Upper lobe of right lung (tissue), 1 donor: ENCODE measurements at regions not wholly inside any gene's neighbourhood (a gene's known extent, or its start where the extent isn't known, plus 50 kb on each side); places are given as distances from the start of the nearest gene placed in this dataset.
A peak's percentile ranks its signal among the peaks of the same experiment; 100 is the strongest.
"Not testable (repeated sequence)": the region's sequence is repeated elsewhere in the genome, so short reads cannot be mapped to it uniquely, and the experiment has no call there.

ENCODE experiments used
- ATAC-seq: fragments of 200-7000 bp; cut with Tn5 transposase; one replicate; pipeline ENCODE4 v1.9.1; 2020; ENCODE audit warnings: mild to moderate bottlenecking, moderate library complexity
- DNase-seq: peaks from one replicate; pipeline ENCODE4 v3.0.0-alpha.2; 2020
- H3K27ac ChIP-seq: fragments of 200-600 bp; one replicate; pipeline ENCODE4 v1.8.0; 2022
- H3K27me3 ChIP-seq: fragments of 200-600 bp; one replicate; pipeline ENCODE4 v1.8.0; 2022; ENCODE audit warnings: mild to moderate bottlenecking
- H3K36me3 ChIP-seq: fragments of 200-600 bp; one replicate; pipeline ENCODE4 v1.8.0; 2022
- H3K4me1 ChIP-seq: fragments of 200-600 bp; one replicate; pipeline ENCODE4 v1.8.0; 2022
- H3K4me3 ChIP-seq: fragments of 200-600 bp; one replicate; pipeline ENCODE4 v1.8.0; 2022; ENCODE audit warnings: mild to moderate bottlenecking
- H3K9me3 ChIP-seq: fragments of 200-600 bp; one replicate; pipeline ENCODE4 v1.8.0; 2022
- CTCF ChIP-seq: fragments of 200-600 bp; IDR thresholded peaks from one replicate; pipeline ENCODE4 v1.8.0; 2022; ENCODE audit warnings: antibody characterized with exemption
- intact Hi-C: fragments of 100-400 bp; cut with DNase I; formaldehyde crosslinking; loops from one replicate; pipeline ENCODE4 v1.11.0; 2022
- donor health status: DM: no; HTN: yes; CAD: no; lungs with severe emphysema.

DNA sequence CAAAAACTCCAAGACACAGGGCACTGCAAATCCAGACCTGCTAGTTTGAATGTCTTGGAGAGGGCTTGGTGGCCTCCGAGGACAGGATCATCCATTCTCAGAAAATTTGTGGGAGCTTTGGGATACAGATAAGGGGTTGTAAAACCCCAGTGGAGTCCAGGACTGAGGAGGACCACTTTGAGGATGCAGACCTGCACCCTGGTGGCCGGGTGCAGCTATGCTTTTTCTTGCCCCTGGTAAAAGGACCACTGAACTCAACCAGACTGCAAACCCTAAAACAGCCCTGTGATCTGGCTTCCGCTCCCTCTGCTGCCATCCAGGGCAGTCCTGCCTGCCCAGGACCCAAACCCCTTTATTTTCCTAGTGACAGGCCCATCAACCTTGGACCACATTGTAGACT is 169.5 kb upstream of the DAAM1 start:
- Histone ChIP-seq H3K27ac (no peak overlapping the region), H3K27me3 (no peaks in the 10 kb centered on the region), H3K36me3 (no peaks in the 10 kb centered on the region), H3K4me1 (no peaks in the 10 kb centered on the region), H3K4me3 (no peak overlapping the region), H3K9me3 (no peaks in the 10 kb centered on the region)
- intact Hi-C loops = no loop called here
- no peak for TF ChIP-seq CTCF
- DNase-seq (no peak), ATAC-seq (no peak)

- ATAC-seq = peak; percentile 54
- H3K36me3 ChIP-seq = no peaks in the 10 kb centered on the region
- peak; percentile 45 for TF ChIP-seq CTCF
- H3K4me1 ChIP-seq = no peaks in the 10 kb centered on the region
- no peaks in the 10 kb centered on the region for H3K27me3 ChIP-seq
- no peaks in the 10 kb centered on the region for H3K9me3 ChIP-seq
- H3K4me3 ChIP-seq = no peak overlapping the region
- intact Hi-C loops = loop anchor here (10.0 kb wide), 1 partner anchor 376 kb away; no protein-coding TSS in a partner anchor
- DNase-seq = no peak
- H3K27ac ChIP-seq = no peak overlapping the region
Measured at GRCh38 chr14:59020382-59020781, 168.1 kb upstream of the DAAM1 start.

- no peak for TF ChIP-seq CTCF
Measured at GRCh38 chr14:59022144-59022543, 166.3 kb upstream of the DAAM1 start.

DNA sequence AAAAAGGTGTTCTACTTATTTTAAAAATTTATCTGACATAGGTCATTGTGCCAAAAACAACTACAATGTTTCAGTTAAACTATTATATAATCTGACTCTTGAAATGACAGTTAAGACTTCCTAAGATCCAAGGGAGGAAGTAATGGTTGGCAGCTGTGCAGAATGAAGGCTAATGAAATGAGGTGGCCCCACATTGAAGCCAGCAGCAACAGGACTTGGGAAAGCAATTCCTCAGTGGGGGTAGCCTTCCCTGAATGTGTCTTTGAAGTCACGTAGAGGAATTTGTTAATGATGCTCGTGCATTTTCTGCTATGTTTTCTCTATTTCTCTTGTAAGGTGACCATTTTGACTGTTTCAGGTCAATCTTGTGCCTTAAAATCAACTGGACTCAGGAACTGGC is 162.4 kb upstream of the DAAM1 start:
- ATAC-seq (no peak), DNase-seq (no peak)
- intact Hi-C loops = loop anchor here (10.0 kb wide), 1 partner anchor 381 kb away; no protein-coding TSS in a partner anchor
- H3K9me3 ChIP-seq = no peaks in the 10 kb centered on the region
- no peak for TF ChIP-seq CTCF
- no peak overlapping the region for H3K27ac ChIP-seq
- H3K36me3 ChIP-seq = no peaks in the 10 kb centered on the region
- H3K27me3 ChIP-seq = no peaks in the 10 kb centered on the region
- no peaks in the 10 kb centered on the region for H3K4me1 ChIP-seq
- no peak overlapping the region for H3K4me3 ChIP-seq

More at GRCh38 chr14:59022144-59022543, 166.3 kb upstream of the DAAM1 start:
- Histone ChIP-seq H3K9me3 (no peaks in the 10 kb centered on the region), H3K4me3 (no peak overlapping the region), H3K27ac (no peak overlapping the region), H3K27me3 (no peaks in the 10 kb centered on the region), H3K4me1 (no peaks in the 10 kb centered on the region), H3K36me3 (no peaks in the 10 kb centered on the region)
- intact Hi-C loops = loop anchor here (10.0 kb wide), 1 partner anchor 377 kb away; no protein-coding TSS in a partner anchor
- no peak for ATAC-seq
- no peak for DNase-seq

- not testable (repeated sequence) for H3K4me1 ChIP-seq, H3K9me3 ChIP-seq, ATAC-seq, H3K36me3 ChIP-seq, H3K4me3 ChIP-seq, H3K27ac ChIP-seq, H3K27me3 ChIP-seq, DNase-seq
- intact Hi-C loops = loop anchor here (10.0 kb wide), 1 partner anchor 382 kb away; no protein-coding TSS in a partner anchor
Measured at GRCh38 chr14:59026640-59027039, 161.8 kb upstream of the DAAM1 start.

DNA sequence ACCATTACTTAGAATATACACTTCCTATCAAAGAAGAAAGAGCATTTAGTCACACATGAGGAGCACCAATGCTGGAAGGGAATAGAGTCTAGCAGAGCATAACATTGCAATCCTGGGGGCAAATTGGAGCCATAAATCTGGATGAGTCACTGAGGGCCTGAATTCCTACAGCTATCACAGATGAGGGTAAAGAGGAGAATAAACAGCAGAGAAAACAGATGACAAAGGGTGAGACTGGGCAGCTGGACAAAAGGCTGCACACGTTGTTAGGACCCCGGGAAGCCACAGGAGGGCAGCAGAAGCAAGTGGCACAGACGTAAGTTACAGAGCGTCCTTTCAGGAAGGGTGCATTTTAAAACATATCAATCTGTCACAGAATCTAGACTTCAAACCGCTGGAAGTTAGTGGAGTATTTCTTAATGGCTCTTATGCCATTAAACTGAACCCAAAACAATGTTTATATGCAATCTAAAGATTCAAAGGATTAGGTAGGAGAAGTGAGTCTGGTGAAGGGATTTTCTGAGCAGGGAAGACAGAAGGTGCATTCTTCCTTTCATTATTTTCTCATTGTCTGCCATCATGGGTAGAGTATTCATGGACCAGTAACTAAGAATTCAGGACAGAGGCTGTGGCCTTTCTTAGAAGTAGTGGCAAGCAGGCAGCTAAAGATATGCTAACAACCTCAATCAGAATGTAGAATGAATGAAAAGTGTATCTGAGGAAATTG is 159.8 kb upstream of the DAAM1 start:
- intact Hi-C loops = loop anchor here (10.0 kb wide), 1 partner anchor 384 kb away; no protein-coding TSS in a partner anchor
- H3K4me3 ChIP-seq = no peak overlapping the region
- H3K27ac ChIP-seq = no peak overlapping the region
- no peaks in the 10 kb centered on the region for H3K27me3 ChIP-seq
- no peaks in the 10 kb centered on the region for H3K9me3 ChIP-seq
- no peaks in the 10 kb centered on the region for H3K36me3 ChIP-seq
- peak; percentile 81 for TF ChIP-seq CTCF
- no peaks in the 10 kb centered on the region for H3K4me1 ChIP-seq
- ATAC-seq = peak; percentile 90
- DNase-seq = no peak
